Peyer's patch (tissue), 4 donors: ENCODE measurements at regions not wholly inside any gene's neighbourhood (a gene's known extent, or its start where the extent isn't known, plus 50 kb on each side); places are given as distances from the start of the nearest gene placed in this dataset.

Source experiments
- DNase-seq, 3 donors: peaks; one replicate each; pipeline ENCODE4 v3.0.0-alpha.2; 2017 to 2019
- H3K27ac ChIP-seq, 4 donors: fragments of 200-600 bp; sonication (generic); one replicate each; pipeline ENCODE4 v1.5.1; 2016 to 2019
- H3K27me3 ChIP-seq, 2 donors: fragments of 200-600 bp; sonication (generic); one replicate each; pipeline ENCODE4 v1.5.1; 2019
- H3K36me3 ChIP-seq, 3 donors: fragments of 200-600 bp; sonication (generic); one replicate each; pipeline ENCODE4 v1.5.1; 2016 to 2019
- H3K4me1 ChIP-seq, 4 donors: fragments of 200-600 bp; sonication (generic); one replicate each; pipeline ENCODE4 v1.5.1; 2016 to 2019
- H3K4me3 ChIP-seq, 4 donors: fragments of 200-600 bp; sonication (generic); 1 replicate in 3 of 4; 2 replicates in 1 of 4; pipeline ENCODE4 v1.5.1; 2016 to 2019; ENCODE audit warnings: mild to moderate bottlenecking in 1 of 4
- H3K9me3 ChIP-seq, 4 donors: fragments of 200-600 bp; sonication (generic); one replicate each; pipeline ENCODE4 v1.5.1; 2016 to 2019; ENCODE audit warnings: mild to moderate bottlenecking in 1 of 4
- POLR2A ChIP-seq, 2 donors: fragments of 450-650 bp; IDR thresholded peaks; one replicate each; pipeline ENCODE4 v1.5.1; 2017; ENCODE audit warnings: antibody characterized with exemption in 2 of 2, mild to moderate bottlenecking in 2 of 2, moderate library complexity in 2 of 2
- TF ChIP-seq, protein P1 (sequence below), 6 experiments: fragments of 450-650 bp in 4 of 6; fragments of 200-600 bp in 2 of 6; sonication (generic) in 1 of 6; IDR thresholded peaks; one replicate each; pipeline ENCODE4 v1.5.1; 2017 to 2019; ENCODE audit warnings: antibody characterized with exemption in 6 of 6, mild to moderate bottlenecking in 3 of 6, moderate library complexity in 1 of 6

DNA sequence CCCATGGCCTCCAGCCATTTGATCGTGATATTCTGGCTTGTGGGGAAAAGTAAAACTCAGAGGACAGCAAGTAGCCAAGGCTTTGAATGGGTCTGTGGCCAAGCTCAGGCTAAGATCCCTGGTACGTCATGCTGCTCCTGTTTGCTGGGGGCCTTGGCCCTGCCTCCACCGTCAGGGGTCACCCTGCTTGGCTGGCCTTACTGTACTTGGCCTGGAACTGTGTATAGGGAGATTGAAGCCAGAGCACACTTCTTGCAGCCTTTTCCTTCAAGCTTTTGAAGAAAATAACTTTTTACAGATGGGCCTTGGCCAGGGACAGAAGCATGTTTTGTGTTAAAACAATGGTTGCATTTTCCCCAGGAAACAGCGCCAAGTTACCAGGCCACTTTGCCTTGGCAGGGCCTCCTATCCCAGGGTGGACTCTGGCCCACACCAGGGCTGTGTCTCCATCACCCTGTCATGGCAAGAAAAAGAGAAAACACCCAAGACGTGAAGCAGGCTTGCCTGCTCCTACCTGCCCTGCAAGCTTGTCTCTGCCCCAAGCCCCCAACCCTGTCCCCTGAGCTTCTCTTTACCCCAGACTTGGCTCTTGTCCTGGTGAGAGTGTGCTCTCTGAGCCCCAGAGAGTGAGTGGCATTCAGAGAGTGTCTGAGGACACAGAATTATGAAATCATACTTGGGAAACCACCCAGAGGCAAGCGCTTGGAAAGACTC lies 286.9 kb downstream of the GADD45G start:
- Histone ChIP-seq H3K4me1 (peaks cover 0 to 25% (median 0%) of the 10 kb centered on the region in 4 donors), H3K4me3 (no peak overlapping the region), H3K27ac (peak overlapping the region in 2 of 4 donors; percentile 49 to 63), H3K36me3 (no peaks in the 10 kb centered on the region), H3K27me3 (no peaks in the 10 kb centered on the region), H3K9me3 (no peaks in the 10 kb centered on the region)
- no peak for TF ChIP-seq POLR2A (IDR thresholded peaks at IDR 0.05)
- TF ChIP-seq, protein P1, sequence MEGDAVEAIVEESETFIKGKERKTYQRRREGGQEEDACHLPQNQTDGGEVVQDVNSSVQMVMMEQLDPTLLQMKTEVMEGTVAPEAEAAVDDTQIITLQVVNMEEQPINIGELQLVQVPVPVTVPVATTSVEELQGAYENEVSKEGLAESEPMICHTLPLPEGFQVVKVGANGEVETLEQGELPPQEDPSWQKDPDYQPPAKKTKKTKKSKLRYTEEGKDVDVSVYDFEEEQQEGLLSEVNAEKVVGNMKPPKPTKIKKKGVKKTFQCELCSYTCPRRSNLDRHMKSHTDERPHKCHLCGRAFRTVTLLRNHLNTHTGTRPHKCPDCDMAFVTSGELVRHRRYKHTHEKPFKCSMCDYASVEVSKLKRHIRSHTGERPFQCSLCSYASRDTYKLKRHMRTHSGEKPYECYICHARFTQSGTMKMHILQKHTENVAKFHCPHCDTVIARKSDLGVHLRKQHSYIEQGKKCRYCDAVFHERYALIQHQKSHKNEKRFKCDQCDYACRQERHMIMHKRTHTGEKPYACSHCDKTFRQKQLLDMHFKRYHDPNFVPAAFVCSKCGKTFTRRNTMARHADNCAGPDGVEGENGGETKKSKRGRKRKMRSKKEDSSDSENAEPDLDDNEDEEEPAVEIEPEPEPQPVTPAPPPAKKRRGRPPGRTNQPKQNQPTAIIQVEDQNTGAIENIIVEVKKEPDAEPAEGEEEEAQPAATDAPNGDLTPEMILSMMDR (IDR thresholded peaks at IDR 0.05) = no peak
- peak in 2 of 3 donors; percentile 14 to 33 for DNase-seq

DNA sequence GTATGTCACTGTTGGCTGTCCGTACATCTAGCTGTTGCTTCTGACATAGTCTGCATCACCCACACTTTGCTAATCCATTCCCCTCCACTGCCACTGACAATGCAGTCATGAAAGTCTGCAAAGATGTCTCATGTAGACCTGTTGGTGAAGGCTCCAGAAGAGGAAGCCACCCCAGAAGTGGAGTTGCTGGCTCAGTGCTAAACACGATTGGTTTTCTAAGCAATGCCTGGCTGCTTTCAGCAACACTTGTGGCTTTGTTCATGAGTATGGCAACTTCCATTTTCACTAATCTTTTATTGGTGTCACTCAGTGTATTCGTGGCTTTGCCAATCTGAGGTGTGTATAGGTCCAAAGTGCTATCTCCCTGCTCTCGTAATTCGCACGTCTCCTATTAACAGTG lies 288.1 kb downstream of the GADD45G start:
- peak in 1 of 3 donors; percentile 31 for DNase-seq
- Histone ChIP-seq H3K27ac (no peak overlapping the region), H3K36me3 (no peaks in the 10 kb centered on the region), H3K4me3 (no peak overlapping the region), H3K9me3 (no peaks in the 10 kb centered on the region), H3K4me1 (peaks cover 0 to 25% (median 0%) of the 10 kb centered on the region in 4 donors), H3K27me3 (no peaks in the 10 kb centered on the region)
- no peak for TF ChIP-seq POLR2A (IDR thresholded peaks at IDR 0.05)
- TF ChIP-seq, protein P1 (IDR thresholded peaks at IDR 0.05) = no peak

GRCh38 chr9:89893886-89894285 lies 289.1 kb downstream of the GADD45G start:
- Histone ChIP-seq H3K36me3 (no peaks in the 10 kb centered on the region), H3K4me3 (no peak overlapping the region), H3K9me3 (no peaks in the 10 kb centered on the region), H3K4me1 (peaks cover 0 to 25% (median 0%) of the 10 kb centered on the region in 4 donors), H3K27me3 (no peaks in the 10 kb centered on the region), H3K27ac (no peak overlapping the region)
- TF ChIP-seq, protein P1 (IDR thresholded peaks at IDR 0.05) = no peak
- no peak for TF ChIP-seq POLR2A (IDR thresholded peaks at IDR 0.05)
- DNase-seq = no peak

DNA sequence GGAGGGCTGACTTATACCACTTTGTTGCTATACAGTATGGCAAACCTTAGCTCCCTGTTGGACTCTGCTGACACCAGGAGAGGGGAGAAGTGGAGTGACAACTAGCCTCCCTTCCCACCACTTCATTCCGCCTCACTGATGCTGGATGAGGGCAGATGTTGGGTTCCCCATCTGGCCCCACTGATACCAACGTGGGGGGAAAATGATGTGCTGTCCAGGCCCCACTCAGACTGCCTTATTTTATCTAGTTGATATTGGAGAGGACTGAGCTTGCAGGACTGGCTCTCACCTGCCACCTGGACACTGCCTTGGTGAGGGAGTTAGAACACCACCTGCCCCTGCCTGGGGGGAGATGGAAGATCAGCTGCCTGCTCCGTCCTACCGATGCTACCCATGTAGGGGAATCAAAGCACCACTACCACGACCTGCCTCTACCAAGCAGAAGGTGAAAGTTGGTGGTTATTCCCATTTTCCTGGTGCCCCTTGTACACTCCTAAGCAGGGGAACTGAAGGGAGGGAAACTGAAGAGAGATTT lies 292.1 kb downstream of the GADD45G start:
- peak in 1 of 3 donors; percentile 33 for DNase-seq
- TF ChIP-seq, protein P1 (IDR thresholded peaks at IDR 0.05) = no peak
- no peak for TF ChIP-seq POLR2A (IDR thresholded peaks at IDR 0.05)
- no peaks in the 10 kb centered on the region for H3K9me3 ChIP-seq
- H3K36me3 ChIP-seq = no peaks in the 10 kb centered on the region
- H3K27ac ChIP-seq = no peak overlapping the region
- no peak overlapping the region for H3K4me3 ChIP-seq
- H3K27me3 ChIP-seq = no peaks in the 10 kb centered on the region
- peaks cover 0 to 13% (median 0%) of the 10 kb centered on the region in 4 donors for H3K4me1 ChIP-seq

GRCh38 chr9:89899573-89899972 lies 294.8 kb downstream of the GADD45G start:
- no peaks in the 10 kb centered on the region for H3K9me3 ChIP-seq
- no peak overlapping the region for H3K4me3 ChIP-seq
- H3K4me1 ChIP-seq = no peaks in the 10 kb centered on the region
- DNase-seq = no peak
- H3K27me3 ChIP-seq = no peaks in the 10 kb centered on the region
- no peaks in the 10 kb centered on the region for H3K36me3 ChIP-seq
- H3K27ac ChIP-seq = no peak overlapping the region
- TF ChIP-seq POLR2A (IDR thresholded peaks at IDR 0.05) = no peak
- TF ChIP-seq, protein P1 (IDR thresholded peaks at IDR 0.05) = no peak
